NCI-H460 (cell line): ENCODE measurements at regions not wholly inside any gene's neighbourhood (a gene's known extent, or its start where the extent isn't known, plus 50 kb on each side); places are given as distances from the start of the nearest gene placed in this dataset.

ENCODE experiments used
- DNase-seq: peaks from one replicate; pipeline ENCODE4 v3.0.0-alpha.2; 2016; ENCODE audit warnings: low read depth; ENCODE audit errors: extremely low read depth
- small RNA-seq, 2 experiments: library from RNA; depleted of rRNA; stranded (forward); fragments of <200 nt; gene quantifications; one replicate each; pipeline ENCODE3, GENCODE V24; 2014

DNA sequence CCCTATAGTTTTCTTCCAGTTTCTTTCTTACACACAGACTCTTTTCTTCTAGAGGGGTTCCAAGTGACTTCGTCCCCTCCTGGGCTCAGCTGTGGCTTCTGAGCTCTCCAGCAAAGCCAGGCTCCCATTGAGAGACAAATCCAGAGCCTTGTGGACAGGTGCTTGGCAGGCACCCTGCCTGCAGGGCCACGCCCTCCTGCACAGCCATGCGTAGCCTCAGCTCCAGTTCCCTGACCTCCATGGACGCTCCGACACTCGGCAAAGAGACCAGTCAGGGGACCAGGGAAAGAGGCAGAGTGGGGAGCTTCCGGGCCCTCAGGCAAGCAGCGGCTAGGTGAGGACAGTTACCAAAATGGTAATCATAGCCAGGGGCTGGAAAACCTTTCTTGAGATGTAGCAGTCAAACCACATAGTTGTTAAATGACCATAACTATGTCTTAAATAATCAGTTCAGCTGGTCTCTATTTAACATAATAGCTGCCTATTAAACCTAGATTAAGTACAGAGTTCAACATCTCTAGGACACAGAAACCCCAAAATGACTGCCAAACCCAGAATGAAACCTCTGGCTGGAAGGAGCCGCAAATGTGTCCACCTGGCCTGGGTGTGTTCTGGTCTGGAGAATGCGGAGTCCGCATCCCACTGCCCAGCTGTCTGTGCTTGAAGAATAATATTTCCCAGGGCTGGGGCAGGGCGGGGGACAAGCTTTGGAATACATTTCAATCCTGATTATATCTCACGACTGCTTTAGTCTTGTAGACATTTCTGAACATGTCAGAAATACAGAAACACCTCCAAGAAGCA lies 69.3 kb upstream of the RGMA start:
- DNase-seq: no peak

DNA sequence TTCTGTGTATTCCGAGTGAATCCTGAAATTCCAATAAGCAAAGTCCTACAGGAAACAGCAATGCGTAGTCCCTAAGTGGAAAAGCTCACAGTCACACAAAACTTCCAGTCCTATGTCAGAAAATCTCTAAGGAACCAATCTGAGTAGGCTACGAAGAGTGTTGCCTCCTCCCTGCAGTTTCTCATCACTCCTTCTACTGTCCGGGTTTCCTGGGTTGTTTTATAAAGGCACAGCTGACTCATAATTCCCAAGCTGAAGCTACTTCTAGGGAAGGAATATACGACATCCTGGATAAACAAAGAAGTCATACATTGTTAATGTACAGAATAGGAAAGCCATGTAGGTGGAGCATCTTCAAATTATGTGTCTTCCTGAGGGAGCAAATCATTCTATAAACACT lies 65.7 kb upstream of the RGMA start:
- no peak for DNase-seq

DNA sequence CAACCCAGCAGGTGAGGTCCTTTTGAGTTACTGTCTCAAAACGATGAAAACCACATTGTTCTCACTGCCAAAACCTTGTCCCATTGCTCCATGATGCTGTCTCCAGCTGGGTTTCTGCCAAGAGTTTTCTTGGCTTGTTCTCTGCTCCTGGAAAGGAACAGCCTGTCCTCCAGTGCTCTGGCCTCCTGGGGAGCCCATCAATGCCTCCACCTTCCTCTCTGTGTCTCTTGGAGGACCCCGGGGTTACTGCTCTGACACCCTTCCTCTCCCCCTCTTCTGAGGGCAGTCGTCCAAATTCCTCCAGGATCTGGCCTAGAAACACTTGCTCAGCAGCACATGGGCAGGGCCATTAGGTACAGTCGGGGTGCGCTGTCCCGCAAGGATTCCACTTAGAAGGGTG lies 63.9 kb upstream of the RGMA start:
- DNase-seq: no peak

DNA sequence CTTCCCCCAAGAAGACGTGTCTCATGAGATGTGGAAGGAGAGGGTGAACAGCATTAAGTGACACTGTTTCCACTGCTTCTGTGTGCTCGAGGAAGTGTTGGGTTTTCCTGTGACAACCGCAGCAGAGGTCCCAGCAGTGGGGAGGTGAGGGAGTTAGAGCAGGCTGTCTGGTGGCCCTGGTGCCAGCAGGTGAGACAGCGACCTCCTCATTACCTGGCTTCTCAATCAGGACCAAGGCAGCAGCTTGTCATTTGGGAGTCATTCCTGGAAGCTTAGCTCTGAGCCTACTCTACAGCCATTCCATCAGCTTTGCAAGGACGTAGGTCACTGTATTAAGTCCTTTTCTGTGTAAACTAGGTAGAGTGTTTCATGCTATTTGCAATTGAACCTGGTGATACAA lies 63.3 kb upstream of the RGMA start:
- no peak for DNase-seq

DNA sequence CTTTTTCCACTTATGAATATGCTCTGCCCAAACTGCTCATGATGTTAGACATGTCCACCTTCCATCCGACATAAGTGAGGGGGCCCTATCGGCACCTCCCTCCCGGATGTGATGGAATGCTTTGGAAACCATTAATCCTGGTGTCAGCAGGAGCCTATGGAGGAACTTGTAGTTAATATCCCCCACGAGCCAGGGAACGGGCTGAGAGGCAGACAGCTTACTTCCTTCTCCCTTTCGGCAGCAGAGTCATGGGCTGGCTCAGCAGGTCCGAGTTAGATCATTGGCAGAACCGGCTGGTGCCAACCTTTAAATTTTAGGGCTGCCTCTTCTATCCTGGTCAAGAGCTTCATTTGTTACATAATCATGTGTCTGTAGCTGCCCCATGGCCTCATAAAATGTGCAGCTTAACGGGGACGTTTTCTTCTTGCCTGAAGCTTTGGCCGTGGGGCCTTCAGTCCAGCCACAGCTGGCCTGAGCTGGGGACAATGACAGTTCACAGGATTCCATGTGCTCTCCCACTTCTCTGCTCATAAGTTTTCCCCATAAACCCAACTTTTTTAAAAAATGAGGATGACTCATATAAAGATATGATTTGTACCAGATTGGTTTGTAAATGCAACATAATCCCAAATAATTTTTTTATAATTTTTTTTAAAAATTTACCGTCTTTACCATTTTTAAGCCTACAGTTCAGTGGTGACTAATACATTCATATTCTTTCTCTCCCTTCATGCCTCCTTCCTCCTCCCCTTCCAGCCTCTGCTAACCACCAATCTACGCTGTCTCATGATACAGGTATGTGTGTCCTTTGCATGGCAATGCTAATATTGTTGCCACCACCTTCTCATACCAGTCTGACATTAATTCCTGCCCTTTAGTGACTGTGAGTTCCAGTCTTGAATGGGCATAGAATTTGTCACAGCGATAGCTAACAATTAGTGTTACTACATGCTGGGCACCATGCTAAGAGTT lies 62.2 kb upstream of the RGMA start:
- DNase-seq: no peak

DNA sequence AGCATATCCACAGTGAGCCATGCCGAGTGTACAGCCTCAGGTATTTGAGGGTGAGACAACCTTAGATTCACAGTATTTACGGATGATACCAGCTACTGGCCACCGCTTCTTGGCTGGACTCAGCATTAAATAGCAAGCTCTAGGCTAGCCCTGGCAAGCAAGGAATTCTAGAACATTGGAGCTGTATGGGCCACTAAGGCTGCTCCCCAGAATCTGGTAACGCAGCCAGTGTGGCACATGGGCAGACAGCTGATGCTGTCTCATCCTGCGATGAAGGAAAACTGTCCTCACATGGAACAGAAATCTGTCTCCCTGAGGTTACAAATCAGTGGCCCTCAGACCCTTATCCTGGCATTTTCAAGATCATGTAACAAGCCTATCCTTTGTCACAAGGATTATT lies 57.6 kb upstream of the RGMA start:
- no peak for DNase-seq

DNA sequence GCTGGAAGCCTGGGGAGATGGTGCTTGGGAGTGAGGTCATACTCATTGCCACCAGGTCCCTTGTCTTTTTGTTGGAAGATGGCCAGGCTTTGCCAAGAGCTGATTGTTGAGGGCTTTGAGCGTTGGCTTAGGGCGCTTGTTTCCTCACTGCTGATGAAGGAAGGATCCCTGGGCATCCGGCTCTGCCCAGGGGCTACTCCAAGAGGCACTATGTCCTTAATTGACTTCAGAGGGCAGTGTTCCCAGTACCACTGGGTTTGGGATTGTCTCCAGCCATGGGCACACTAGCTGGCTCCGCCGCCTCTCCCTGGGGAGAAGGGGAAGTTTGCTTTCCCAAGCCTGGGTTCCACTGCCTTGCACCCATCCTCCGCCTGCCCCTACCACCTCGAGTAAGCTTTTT lies 57.2 kb upstream of the RGMA start:
- DNase-seq: no peak

DNA sequence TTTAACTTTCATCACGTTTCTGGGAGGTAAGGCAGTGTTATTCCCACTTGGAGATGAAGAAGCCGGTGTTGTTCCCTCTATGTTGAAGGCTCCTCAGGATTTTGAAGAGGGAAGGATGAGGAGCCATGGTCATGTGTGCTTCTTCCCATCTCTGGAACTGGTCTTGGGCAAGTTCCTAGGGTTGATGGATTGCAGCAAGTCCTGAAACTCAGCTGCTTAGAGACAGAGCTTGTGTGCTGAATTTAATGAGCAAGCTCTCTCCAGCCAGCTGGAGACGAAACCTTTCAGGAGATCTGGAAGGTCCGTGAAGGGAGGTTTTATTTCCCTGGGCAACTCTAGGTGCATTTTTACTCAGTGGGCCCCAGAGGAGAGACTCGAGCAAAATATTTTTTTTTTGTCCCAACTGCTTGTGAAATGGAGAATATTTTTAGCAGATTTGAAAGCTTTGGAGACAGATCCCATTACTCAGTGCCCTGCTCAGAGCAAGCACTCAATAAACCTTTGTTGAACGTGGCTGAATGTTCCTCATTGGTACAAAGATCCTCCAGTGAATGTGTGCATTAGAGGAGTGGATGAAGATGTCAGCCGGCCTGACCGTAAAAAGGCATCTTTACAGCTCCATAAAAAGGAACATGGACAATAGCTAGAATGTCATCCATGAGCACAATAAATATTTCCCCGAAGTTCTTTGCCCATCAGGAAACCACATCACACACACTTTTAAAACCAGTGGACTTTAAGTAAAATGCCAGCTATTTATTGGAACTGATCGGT lies 55.6 kb upstream of the RGMA start:
- no peak for DNase-seq

DNA sequence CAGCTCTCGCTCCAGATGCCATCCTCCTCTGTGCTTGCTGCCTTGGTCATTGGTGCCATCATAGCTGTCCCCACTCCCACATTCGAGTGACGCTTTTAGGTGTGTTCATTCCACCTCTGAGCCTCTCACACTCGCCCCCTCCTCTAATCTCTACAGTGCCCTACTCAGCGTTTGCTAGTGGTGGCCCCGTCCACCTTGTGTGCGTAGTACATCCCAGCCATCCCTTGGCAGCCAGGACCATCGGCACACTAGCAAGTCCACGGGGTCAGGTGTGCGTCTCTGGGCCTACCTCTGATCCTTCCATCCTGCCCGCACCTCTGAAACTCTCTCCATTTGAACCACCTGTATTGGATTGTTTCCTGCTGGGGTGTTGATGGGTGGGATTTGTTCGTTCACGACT lies 54.2 kb upstream of the RGMA start:
- DNase-seq: no peak

DNA sequence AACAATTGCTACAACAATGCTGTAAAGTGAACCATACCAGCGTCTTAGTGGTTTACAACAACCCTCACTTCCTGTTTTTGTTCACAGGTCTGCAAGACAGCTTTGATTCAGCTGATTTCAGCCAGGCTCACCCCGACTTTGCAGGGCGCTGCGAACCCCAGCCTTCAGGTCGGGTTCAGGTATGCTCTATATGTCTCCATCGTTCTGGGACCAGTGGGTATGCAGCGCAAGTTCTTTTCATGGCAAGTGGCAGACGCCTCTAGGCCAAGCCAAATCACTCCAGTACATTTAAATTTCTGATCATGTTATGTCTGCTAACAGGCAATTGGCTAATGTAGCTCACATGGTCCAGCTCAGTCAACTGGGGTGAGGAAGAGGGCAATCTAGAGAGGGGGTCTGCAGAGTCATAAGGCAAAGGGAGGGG lies 52.4 kb upstream of the RGMA start:
- DNase-seq: no peak

DNA sequence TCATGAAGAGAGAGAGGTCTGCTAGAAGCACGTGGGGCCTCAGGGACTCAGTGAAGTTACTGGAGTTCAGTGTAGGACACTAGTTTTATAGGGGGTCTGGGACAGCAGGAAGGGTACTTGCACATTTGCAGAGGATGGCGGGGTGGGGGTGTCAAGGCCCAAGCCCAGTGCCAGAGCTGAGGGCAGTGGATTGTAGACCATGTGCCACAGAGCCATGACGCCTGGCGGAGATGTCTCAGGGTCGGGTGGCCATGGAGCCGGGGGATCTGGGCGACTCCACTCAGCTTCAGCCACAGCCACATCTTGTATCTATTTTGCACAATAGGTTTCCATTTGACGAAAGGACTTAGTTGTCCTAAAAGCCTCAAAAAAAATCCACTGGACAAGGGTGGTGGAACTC lies 50.4 kb upstream of the RGMA start:
- no peak for DNase-seq

DNA sequence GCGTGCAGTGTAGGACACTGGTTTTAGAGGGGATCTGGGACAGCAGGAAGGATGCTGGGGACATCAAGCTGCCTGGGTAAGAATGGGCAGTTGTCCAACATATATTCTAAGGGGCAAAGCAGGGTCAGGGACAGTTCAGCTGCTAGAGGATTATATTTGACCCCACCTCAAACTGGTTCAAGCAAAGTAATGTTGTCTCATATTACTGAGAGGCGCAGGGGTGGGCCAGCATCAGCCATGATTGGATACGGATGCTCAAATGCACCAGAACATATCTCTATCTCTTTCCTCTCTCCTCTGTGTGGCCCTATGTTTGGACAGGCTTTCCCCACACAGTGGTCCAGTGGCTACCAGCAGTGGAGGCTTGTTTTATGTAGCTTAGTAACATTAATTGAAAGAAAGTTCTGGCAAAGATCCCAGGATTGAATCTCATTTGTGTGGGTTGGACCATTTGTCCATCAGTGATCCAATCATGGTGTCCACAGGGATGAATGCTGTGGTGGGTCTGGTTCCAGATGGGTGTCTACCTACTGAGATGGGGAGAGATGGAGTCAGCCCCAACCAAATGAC lies 49.8 kb upstream of the RGMA start:
- no peak for DNase-seq

Small RNA genes in the stretch of these regions (small RNA-seq; reads per million reads assigned to genes)
- gene AC103996.1: 0 reads per million in 2 experiments
- gene AC112693.2: 0 reads per million in 2 experiments
